ENCODE measurements at regions not wholly inside any gene's neighbourhood (a gene's known extent, or its start where the extent isn't known, plus 50 kb on each side); places are given as distances from the start of the nearest gene placed in this dataset.

GRCh38 chr1:209266590-209267205, 316.8 kb upstream of the CAMK1G start:
- Histone ChIP-seq H3K27ac (ENCODE audit: low read depth, low read length) (no peak overlapping the region), H3K27me3 (ENCODE audit: low read length) (no peaks in the 10 kb centered on the region), H4K20me1 (ENCODE audit: low read depth, low read length) (no peaks in the 10 kb centered on the region), H3K79me2 (ENCODE audit: insufficient read depth, low read length) (no peaks in the 10 kb centered on the region), H3F3A (ENCODE audit: insufficient read depth) (no peaks in the 10 kb centered on the region), H2AFZ (ENCODE audit: low read depth, low read length, severe bottlenecking) (no peak overlapping the region), H3K9me3 (ENCODE audit: insufficient read depth, low read length) (no peaks in the 10 kb centered on the region), H3K9ac (ENCODE audit: low read length) (no peak overlapping the region), H3K4me2 (ENCODE audit: low read depth, low read length, poor library complexity, severe bottlenecking) (no peak overlapping the region), H3K36me3 (ENCODE audit: low read length) (no peaks in the 10 kb centered on the region), H3K4me3 (ENCODE audit: insufficient read depth, low read length, poor library complexity, severe bottlenecking) (no peak overlapping the region), H3K9me2 (replicated peaks; ENCODE audit: insufficient read depth, low read length) (no peaks in the 10 kb centered on the region)
- TF ChIP-seq CTCF (IDR thresholded peaks at IDR 0.05; ENCODE audit: insufficient read depth, low read length, poor library complexity, severe bottlenecking) (no peak), EZH2phosphoT487 (conservative IDR thresholded peaks at IDR 0.05; ENCODE audit: low read length) (no peak)

GRCh38 chr1:209267968-209268367, 315.5 kb upstream of the CAMK1G start:
- H3K79me2 ChIP-seq (ENCODE audit: insufficient read depth, low read length) = no peaks in the 10 kb centered on the region
- no peak overlapping the region for H2AFZ ChIP-seq (ENCODE audit: low read depth, low read length, severe bottlenecking)
- H3K27ac ChIP-seq (ENCODE audit: low read depth, low read length) = no peak overlapping the region
- no peaks in the 10 kb centered on the region for H3K9me3 ChIP-seq (ENCODE audit: insufficient read depth, low read length)
- H3K4me3 ChIP-seq (ENCODE audit: insufficient read depth, low read length, poor library complexity, severe bottlenecking) = no peak overlapping the region
- H4K20me1 ChIP-seq (ENCODE audit: low read depth, low read length) = no peaks in the 10 kb centered on the region
- H3K27me3 ChIP-seq (ENCODE audit: low read length) = no peaks in the 10 kb centered on the region
- no peak for TF ChIP-seq EZH2phosphoT487 (conservative IDR thresholded peaks at IDR 0.05; ENCODE audit: low read length)
- no peak for TF ChIP-seq CTCF (IDR thresholded peaks at IDR 0.05; ENCODE audit: insufficient read depth, low read length, poor library complexity, severe bottlenecking)
- no peaks in the 10 kb centered on the region for H3K9me2 ChIP-seq (replicated peaks; ENCODE audit: insufficient read depth, low read length)
- no peak overlapping the region for H3K4me2 ChIP-seq (ENCODE audit: low read depth, low read length, poor library complexity, severe bottlenecking)
- no peaks in the 10 kb centered on the region for H3F3A ChIP-seq (ENCODE audit: insufficient read depth)
- no peak overlapping the region for H3K9ac ChIP-seq (ENCODE audit: low read length)
- H3K36me3 ChIP-seq (ENCODE audit: low read length) = no peaks in the 10 kb centered on the region

GRCh38 chr1:209268479-209268878, 315.0 kb upstream of the CAMK1G start:
- H3K27ac ChIP-seq (ENCODE audit: low read depth, low read length) = no peak overlapping the region
- no peaks in the 10 kb centered on the region for H3K9me3 ChIP-seq (ENCODE audit: insufficient read depth, low read length)
- no peak overlapping the region for H3K4me2 ChIP-seq (ENCODE audit: low read depth, low read length, poor library complexity, severe bottlenecking)
- H4K20me1 ChIP-seq (ENCODE audit: low read depth, low read length) = no peaks in the 10 kb centered on the region
- no peaks in the 10 kb centered on the region for H3F3A ChIP-seq (ENCODE audit: insufficient read depth)
- no peaks in the 10 kb centered on the region for H3K79me2 ChIP-seq (ENCODE audit: insufficient read depth, low read length)
- no peaks in the 10 kb centered on the region for H3K27me3 ChIP-seq (ENCODE audit: low read length)
- H2AFZ ChIP-seq (ENCODE audit: low read depth, low read length, severe bottlenecking) = no peak overlapping the region
- no peak for TF ChIP-seq EZH2phosphoT487 (conservative IDR thresholded peaks at IDR 0.05; ENCODE audit: low read length)
- no peak for TF ChIP-seq CTCF (IDR thresholded peaks at IDR 0.05; ENCODE audit: insufficient read depth, low read length, poor library complexity, severe bottlenecking)
- no peaks in the 10 kb centered on the region for H3K36me3 ChIP-seq (ENCODE audit: low read length)
- no peaks in the 10 kb centered on the region for H3K9me2 ChIP-seq (replicated peaks; ENCODE audit: insufficient read depth, low read length)
- no peak overlapping the region for H3K9ac ChIP-seq (ENCODE audit: low read length)
- H3K4me3 ChIP-seq (ENCODE audit: insufficient read depth, low read length, poor library complexity, severe bottlenecking) = no peak overlapping the region

All from SU-DHL-6 (cell line).